Nephron progenitor cell (in vitro differentiated cells): ENCODE measurements at regions not wholly inside any gene's neighbourhood (a gene's known extent, or its start where the extent isn't known, plus 50 kb on each side); places are given as distances from the start of the nearest gene placed in this dataset.
A peak's percentile ranks its signal among the peaks of the same experiment; 100 is the strongest.
"Not testable (repeated sequence)": the region's sequence is repeated elsewhere in the genome, so short reads cannot be mapped to it uniquely, and the experiment has no call there.

Source experiments
- DNase-seq: peaks from one replicate; pipeline ENCODE4 v3.0.0; 2021
- H3K27ac Mint-ChIP-seq: 2 replicates; pipeline ENCODE4 v1.8.0; 2021; ENCODE audit warnings: mild to moderate bottlenecking, moderate library complexity, mixed read lengths
- H3K27me3 Mint-ChIP-seq: 2 replicates; pipeline ENCODE4 v1.8.0; 2021; ENCODE audit warnings: mild to moderate bottlenecking, low read depth, mixed read lengths; ENCODE audit not compliant: poor library complexity
- H3K36me3 Mint-ChIP-seq: 2 replicates; pipeline ENCODE4 v1.8.0; 2021; ENCODE audit warnings: low read depth, mixed read lengths
- H3K4me1 Mint-ChIP-seq: 2 replicates; pipeline ENCODE4 v1.8.0; 2021; ENCODE audit warnings: mixed read lengths
- H3K4me3 Mint-ChIP-seq: 2 replicates; pipeline ENCODE4 v1.8.0; 2021; ENCODE audit warnings: mild to moderate bottlenecking, moderate library complexity, mixed read lengths
- H3K9me3 Mint-ChIP-seq: 2 replicates; pipeline ENCODE4 v1.8.0; 2021; ENCODE audit warnings: mild to moderate bottlenecking, moderate library complexity, mixed read lengths
- TF ChIP-seq, protein P1 (sequence below): fragments of 200-600 bp; sonication (generic); IDR thresholded peaks from 2 replicates; pipeline ENCODE4 v1.5.0; 2021; ENCODE audit warnings: antibody characterized with exemption

DNA sequence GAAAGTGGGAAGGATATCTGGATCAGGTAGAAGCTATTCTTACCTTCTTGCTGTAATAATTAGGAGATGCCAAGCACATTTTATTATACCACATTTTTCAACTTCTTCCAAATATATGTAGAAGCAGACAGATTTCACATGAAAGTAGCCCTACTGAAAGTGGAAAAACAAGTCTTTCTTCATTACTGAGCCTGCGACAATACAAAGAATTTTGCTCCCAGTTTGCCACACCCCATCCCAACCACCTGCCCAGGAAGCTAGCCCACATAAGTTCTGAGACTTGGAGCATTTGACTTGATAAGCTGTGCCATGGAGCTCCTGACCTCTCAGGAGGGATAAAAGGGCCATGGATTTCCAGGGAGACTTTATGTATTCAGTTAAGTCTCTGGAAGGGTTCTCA, 249.1 kb upstream of the ADCY2 start:
- no peaks in the 10 kb centered on the region for H3K4me1 Mint-ChIP-seq
- DNase-seq = no peak
- TF ChIP-seq, protein P1, sequence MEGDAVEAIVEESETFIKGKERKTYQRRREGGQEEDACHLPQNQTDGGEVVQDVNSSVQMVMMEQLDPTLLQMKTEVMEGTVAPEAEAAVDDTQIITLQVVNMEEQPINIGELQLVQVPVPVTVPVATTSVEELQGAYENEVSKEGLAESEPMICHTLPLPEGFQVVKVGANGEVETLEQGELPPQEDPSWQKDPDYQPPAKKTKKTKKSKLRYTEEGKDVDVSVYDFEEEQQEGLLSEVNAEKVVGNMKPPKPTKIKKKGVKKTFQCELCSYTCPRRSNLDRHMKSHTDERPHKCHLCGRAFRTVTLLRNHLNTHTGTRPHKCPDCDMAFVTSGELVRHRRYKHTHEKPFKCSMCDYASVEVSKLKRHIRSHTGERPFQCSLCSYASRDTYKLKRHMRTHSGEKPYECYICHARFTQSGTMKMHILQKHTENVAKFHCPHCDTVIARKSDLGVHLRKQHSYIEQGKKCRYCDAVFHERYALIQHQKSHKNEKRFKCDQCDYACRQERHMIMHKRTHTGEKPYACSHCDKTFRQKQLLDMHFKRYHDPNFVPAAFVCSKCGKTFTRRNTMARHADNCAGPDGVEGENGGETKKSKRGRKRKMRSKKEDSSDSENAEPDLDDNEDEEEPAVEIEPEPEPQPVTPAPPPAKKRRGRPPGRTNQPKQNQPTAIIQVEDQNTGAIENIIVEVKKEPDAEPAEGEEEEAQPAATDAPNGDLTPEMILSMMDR = no peak

DNA sequence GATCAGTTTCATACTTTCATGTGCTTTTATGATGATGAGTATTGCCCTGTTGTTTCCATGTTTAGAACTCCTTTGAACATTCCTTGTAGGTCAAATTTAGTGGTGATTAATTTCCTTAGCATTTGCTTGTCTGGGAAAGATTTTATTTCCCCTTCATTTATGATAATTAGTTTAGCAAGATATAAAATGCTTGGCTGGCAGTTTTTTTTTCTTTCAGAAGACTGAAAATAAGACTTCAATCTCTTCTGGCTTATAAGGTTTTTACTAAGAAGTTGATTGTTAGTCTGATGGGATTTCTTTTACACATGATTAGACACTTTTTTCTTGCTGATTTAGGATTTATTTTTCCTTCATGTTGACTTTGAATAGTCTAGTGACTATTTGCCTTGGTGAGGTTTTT, 238.9 kb upstream of the ADCY2 start:
- Mint-ChIP-seq H3K27me3 (peaks cover 7% of the 10 kb centered on the region), H3K4me3 (no peak overlapping the region), H3K9me3 (peaks cover 98% of the 10 kb centered on the region), H3K27ac (no peak overlapping the region), H3K4me1 (no peaks in the 10 kb centered on the region), H3K36me3 (peaks cover 76% of the 10 kb centered on the region)
- DNase-seq = no peak
- TF ChIP-seq, protein P1 = no peak

More for the DNA sequence above, 249.1 kb upstream of the ADCY2 start:
- H3K27ac Mint-ChIP-seq = no peak overlapping the region
- peaks cover 18% of the 10 kb centered on the region for H3K36me3 Mint-ChIP-seq
- no peak overlapping the region for H3K4me3 Mint-ChIP-seq
- H3K9me3 Mint-ChIP-seq = peaks cover 12% of the 10 kb centered on the region
- H3K27me3 Mint-ChIP-seq = no peaks in the 10 kb centered on the region

DNA sequence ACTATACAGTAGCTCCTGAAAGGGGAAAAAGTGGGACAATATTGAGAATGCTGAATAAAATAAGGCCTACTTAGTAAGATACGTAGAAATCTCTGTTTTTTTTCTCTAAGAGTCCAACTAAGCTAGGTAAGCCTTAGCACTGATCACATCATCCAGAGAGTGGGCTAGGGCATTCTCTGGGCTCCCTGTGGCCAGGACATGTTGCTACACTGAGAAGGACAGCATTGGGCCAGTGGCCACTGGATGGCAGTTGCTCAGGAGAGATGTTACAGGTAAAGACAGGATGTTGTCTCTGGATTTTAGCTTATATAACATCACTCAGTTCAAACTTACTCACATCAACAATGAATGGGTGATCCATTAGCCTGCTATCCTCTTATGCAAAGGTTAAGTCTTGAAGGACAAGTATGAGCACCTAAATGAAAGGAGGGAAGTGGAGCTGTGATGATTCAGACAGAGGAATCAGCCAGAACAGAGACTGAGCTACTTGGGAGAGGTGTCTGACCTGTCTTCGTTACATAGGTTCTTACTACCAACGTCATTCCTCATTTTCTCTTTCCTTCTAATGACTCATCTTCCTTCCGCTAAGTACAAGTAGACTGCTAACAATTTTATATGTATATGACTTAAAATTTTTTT, 226.6 kb upstream of the ADCY2 start:
- TF ChIP-seq, protein P1 = no peak
- peaks cover 8% of the 10 kb centered on the region for H3K27me3 Mint-ChIP-seq
- no peak overlapping the region for H3K4me3 Mint-ChIP-seq
- peaks cover 87% of the 10 kb centered on the region for H3K36me3 Mint-ChIP-seq
- peaks cover 12% of the 10 kb centered on the region for H3K4me1 Mint-ChIP-seq
- peaks cover 75% of the 10 kb centered on the region for H3K9me3 Mint-ChIP-seq
- DNase-seq = no peak
- H3K27ac Mint-ChIP-seq = no peak overlapping the region

DNA sequence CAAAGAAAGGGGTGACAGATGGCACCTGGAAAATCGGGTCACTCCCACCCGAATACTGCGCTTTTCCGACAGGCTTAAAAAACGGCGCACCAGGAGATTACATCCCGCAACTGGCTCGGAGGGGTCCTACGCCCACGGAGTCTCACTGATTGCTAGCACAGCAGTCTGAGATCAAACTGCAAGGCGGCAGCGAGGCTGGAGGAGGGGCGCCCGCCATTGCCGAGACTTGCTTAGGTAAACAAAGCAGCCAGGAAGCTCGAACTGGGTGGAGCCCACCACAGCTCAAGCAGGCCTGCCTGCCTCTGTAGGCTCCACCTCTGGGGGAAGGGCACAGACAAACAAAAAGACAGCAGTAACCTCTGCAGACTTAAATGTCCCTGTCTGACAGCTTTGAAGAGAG, 225.2 kb upstream of the ADCY2 start:
- H3K27ac Mint-ChIP-seq = peak overlapping the region; percentile 29
- peaks cover 71% of the 10 kb centered on the region for H3K9me3 Mint-ChIP-seq
- H3K36me3 Mint-ChIP-seq = peaks cover 74% of the 10 kb centered on the region
- not testable (repeated sequence) for H3K4me3 Mint-ChIP-seq, H3K27me3 Mint-ChIP-seq, DNase-seq
- peaks cover 12% of the 10 kb centered on the region for H3K4me1 Mint-ChIP-seq

DNA sequence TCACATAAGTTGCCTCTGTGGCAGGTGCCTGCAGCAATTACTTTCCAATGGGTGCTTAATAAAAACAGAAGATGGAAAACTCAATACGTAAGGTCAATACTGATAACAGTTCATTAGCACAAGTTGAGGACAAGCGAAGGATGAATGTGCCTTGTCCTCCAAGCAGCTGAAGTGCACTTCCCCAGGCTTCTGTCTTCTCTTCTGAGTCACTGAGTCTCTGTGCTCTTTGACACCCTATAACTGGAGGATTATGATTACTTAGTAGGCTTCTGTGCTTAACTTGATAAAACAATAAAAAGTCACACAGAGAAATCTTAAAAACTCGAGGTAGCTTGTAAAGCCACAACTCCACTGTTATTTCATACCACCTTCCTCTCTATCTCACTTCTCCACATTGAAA, 216.6 kb upstream of the ADCY2 start:
- Mint-ChIP-seq H3K27ac (no peak overlapping the region), H3K4me1 (peaks cover 46% of the 10 kb centered on the region), H3K27me3 (no peaks in the 10 kb centered on the region), H3K36me3 (peaks cover 59% of the 10 kb centered on the region), H3K9me3 (peaks cover 25% of the 10 kb centered on the region), H3K4me3 (no peak overlapping the region)
- TF ChIP-seq, protein P1 = no peak
- DNase-seq = no peak

DNA sequence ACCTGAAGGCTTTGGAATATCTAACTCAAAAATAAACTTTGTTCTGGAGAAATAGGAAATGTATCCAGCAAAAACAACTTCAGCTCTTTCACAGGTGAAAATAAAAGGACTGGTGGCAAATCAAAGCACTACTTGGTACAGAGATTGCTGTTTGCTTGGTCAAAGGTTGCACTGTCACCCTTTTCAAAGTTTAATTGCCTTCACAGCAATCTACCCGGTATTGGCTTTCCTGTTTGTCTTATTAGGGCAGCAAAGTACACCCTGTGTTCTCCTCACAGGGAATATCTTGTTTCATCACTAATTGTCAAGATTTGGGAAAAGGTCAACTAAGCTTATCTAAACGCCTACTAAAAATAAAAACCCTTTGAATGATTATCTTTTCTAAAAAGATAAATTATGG, 214.1 kb upstream of the ADCY2 start:
- Mint-ChIP-seq H3K9me3 (peaks cover 32% of the 10 kb centered on the region), H3K36me3 (peaks cover 69% of the 10 kb centered on the region), H3K4me1 (peaks cover 64% of the 10 kb centered on the region), H3K27me3 (no peaks in the 10 kb centered on the region), H3K27ac (peak overlapping the region; percentile 99), H3K4me3 (peak overlapping the region; percentile 28)
- TF ChIP-seq, protein P1 = no peak
- DNase-seq = no peak
